Adrenal gland (tissue), 9 donors: ENCODE measurements at regions not wholly inside any gene's neighbourhood (a gene's known extent, or its start where the extent isn't known, plus 50 kb on each side); places are given as distances from the start of the nearest gene placed in this dataset.

ENCODE experiments used
- DNase-seq, 7 donors: peaks; one replicate each; pipeline ENCODE4 v3.0.0-alpha.2; 2019 to 2020
- H3K27ac ChIP-seq, 5 donors: fragments of 200-600 bp; sonication (generic) in 4 of 5; 1 replicate in 3 of 5; 2 replicates in 2 of 5; pipeline versions ENCODE4 v1.5.1 to v1.8.0; 2016 to 2020; ENCODE audit warnings: mild to moderate bottlenecking in 1 of 5
- H3K27me3 ChIP-seq: fragments of 200-600 bp; 2 replicates; pipeline ENCODE4 v1.8.0; 2021
- H3K36me3 ChIP-seq, 2 donors: fragments of 200-600 bp; replicated peaks in 1 of 2; 1 replicate in 1 of 2; 2 replicates in 1 of 2; pipeline versions ENCODE4 v1.5.1 to v1.8.0; 2018 to 2022
- H3K4me1 ChIP-seq, 2 donors: fragments of 200-600 bp; replicated peaks in 1 of 2; 1 replicate in 1 of 2; 2 replicates in 1 of 2; pipeline versions ENCODE4 v1.5.1 to v1.8.0; 2018 to 2021
- H3K4me3 ChIP-seq, 4 donors: fragments of 200-600 bp; sonication (generic) in 3 of 4; one replicate each; pipeline ENCODE4 v1.5.1; 2016 to 2018
- H3K9me3 ChIP-seq, 3 donors: fragments of 200-600 bp; sonication (generic) in 1 of 3; replicated peaks in 1 of 3; 1 replicate in 2 of 3; 2 replicates in 1 of 3; pipeline versions ENCODE4 v1.5.1 to v1.8.0; 2016 to 2021
- POLR2A ChIP-seq, 2 donors: fragments of 450-650 bp; IDR thresholded peaks; one replicate each; pipeline ENCODE4 v1.6.1; 2017; ENCODE audit warnings: antibody characterized with exemption in 2 of 2, mild to moderate bottlenecking in 2 of 2, moderate library complexity in 1 of 2
- WGBS, 4 donors: extraction: QIAGEN DNeasy Blood & Tissue Kit in 2 of 4; methylation state at CpG; one replicate each; pipeline versions ENCODE4 v1.1.5 to v1.1.7; 2013 to 2017; 5-methylcytosine and 5-hydroxymethylcytosine counted together
- intact Hi-C, 2 donors: fragments of 100-400 bp; cut with DNase I; formaldehyde crosslinking; loops; one replicate each; pipeline versions ENCODE4 v1.14.1 to v1.15.0; 2022 to 2023
- TF ChIP-seq, protein P1 (sequence below), 6 experiments: fragments of 450-650 bp in 4 of 6; fragments of 200-600 bp in 2 of 6; sonication (generic) in 1 of 6; IDR thresholded peaks; 1 replicate in 5 of 6; 2 replicates in 1 of 6; pipeline versions ENCODE4 v1.5.1 to v1.8.0; 2016 to 2021; ENCODE audit warnings: antibody characterized with exemption in 6 of 6, mild to moderate bottlenecking in 2 of 6, moderate library complexity in 1 of 6
- donor health status: healthy with polysubstance abuse.
- donor health status: Bipolar disorder and iron deficiency.
- donor health status: DM: yes; HTN: yes; CAD: no.
- donor health status: DM: no; HTN: no; CAD: no.
- donor health status: DM: no; HTN: no; CAD: no.

DNA sequence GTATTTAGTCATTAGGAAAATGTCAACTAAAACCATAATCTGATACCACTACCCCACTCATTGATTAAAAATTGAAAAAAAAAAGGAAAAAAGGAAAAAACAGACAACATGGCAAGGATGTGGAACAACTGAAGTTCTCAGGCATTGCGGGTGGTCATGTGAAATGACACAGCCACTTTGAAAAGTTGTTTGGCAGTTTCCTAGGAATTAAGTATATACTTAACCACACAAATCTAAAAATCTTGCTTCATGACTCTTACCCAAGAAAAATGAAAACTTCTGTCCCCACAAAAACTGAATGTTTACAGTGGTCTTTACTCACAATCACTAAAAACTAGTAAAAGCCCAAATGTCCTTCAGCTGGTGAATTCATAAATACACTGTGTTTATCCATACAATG is 254.5 kb downstream of the AHR start:
- intact Hi-C loops, result no loop called here
- H3K4me1 ChIP-seq, result peaks cover 15 to 26% of the 10 kb centered on the region in 2 donors
- TF ChIP-seq, protein P1, sequence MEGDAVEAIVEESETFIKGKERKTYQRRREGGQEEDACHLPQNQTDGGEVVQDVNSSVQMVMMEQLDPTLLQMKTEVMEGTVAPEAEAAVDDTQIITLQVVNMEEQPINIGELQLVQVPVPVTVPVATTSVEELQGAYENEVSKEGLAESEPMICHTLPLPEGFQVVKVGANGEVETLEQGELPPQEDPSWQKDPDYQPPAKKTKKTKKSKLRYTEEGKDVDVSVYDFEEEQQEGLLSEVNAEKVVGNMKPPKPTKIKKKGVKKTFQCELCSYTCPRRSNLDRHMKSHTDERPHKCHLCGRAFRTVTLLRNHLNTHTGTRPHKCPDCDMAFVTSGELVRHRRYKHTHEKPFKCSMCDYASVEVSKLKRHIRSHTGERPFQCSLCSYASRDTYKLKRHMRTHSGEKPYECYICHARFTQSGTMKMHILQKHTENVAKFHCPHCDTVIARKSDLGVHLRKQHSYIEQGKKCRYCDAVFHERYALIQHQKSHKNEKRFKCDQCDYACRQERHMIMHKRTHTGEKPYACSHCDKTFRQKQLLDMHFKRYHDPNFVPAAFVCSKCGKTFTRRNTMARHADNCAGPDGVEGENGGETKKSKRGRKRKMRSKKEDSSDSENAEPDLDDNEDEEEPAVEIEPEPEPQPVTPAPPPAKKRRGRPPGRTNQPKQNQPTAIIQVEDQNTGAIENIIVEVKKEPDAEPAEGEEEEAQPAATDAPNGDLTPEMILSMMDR (IDR thresholded peaks at IDR 0.05), result no peak
- TF ChIP-seq POLR2A (IDR thresholded peaks at IDR 0.05), result no peak
- 93 to 100% (median 96%) methylated on average over 1 of the region's 1 CpG for WGBS, 4 donors
- H3K27ac ChIP-seq, result no peak overlapping the region
- H3K27me3 ChIP-seq, result no peaks in the 10 kb centered on the region
- no peak for DNase-seq
- H3K4me3 ChIP-seq, result no peak overlapping the region
- H3K36me3 ChIP-seq, result no peaks in the 10 kb centered on the region
- H3K9me3 ChIP-seq, result no peaks in the 10 kb centered on the region

DNA sequence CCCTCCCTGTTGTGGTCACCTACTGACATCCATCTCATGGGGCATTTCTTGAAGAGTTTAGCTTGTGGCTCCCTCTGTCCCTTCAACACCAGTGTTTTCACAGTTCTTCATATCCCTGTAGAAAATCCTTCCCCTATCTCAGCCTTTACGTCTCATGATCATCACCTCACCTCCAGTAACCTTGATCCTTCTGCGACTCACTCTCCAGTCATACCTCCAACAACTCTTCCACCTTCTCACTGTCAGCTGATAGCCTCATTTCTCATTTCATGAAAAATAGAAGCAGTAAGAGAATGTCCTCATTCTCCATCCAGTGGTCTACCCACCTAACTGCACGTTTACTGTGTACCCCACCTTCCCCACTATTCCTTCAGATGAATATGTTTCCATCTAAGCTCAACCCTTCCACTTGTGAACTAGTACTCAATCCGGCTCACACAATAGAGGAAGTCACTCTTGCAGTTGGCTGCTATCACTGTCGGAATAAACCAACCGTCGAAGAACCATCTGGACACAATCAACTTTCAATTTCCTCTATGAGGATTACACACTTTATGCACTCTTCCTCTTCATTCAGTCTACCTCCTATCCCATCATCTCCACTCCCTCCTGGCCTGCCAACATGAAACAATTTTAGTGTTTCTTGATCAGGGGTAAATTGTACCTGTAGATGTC is 256.0 kb downstream of the AHR start:
- 78 to 85% (median 81%) methylated on average over 7 of the region's 7 CpGs for WGBS, 4 donors
- no peaks in the 10 kb centered on the region for H3K9me3 ChIP-seq
- no peaks in the 10 kb centered on the region for H3K36me3 ChIP-seq
- DNase-seq, result no peak
- H3K4me3 ChIP-seq, result no peak overlapping the region
- no peaks in the 10 kb centered on the region for H3K27me3 ChIP-seq
- no peak overlapping the region for H3K27ac ChIP-seq
- peaks cover 15 to 30% of the 10 kb centered on the region in 2 donors for H3K4me1 ChIP-seq
- TF ChIP-seq, protein P1 (IDR thresholded peaks at IDR 0.05), result no peak
- no peak for TF ChIP-seq POLR2A (IDR thresholded peaks at IDR 0.05)
- intact Hi-C loops, result no loop called here

DNA sequence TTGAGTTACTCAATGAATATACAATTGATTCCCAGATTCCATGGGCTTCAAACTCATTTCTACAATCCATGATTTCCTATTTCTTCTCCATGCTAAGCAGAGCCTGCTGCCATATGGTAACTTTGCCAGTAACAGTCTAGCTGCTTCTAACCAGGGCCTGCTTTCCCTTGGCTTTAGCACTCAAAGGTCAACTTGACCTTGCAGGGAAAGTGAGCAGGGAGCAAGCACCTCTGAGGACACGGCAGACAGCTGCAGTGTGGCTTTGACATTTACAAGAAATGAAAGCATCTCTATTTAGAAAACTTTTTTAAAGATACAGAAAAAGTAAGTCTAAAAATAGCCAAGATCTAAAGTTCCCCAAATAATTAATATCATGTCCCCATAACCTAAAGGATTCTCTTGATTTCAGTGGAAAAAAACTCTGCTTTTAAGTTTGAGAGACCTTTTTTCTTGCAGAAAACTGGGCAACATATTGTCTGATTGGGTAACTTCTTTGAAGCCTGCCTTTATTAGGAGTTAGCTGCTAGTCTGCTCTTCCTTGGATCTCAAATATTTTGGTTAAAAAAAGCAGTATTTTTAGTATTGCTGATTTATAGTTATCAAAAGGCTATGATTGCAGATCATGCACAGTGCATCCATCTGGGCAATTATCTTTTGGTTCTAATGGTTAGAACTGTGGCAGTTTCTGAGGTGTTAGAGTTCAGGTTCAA is 257.9 kb downstream of the AHR start:
- Histone ChIP-seq H3K4me3 (no peak overlapping the region), H3K27me3 (no peaks in the 10 kb centered on the region), H3K27ac (peak overlapping the region; percentile 26 to 75 (median 42)), H3K4me1 (peaks cover 15 to 30% of the 10 kb centered on the region in 2 donors), H3K36me3 (no peaks in the 10 kb centered on the region), H3K9me3 (no peaks in the 10 kb centered on the region)
- WGBS, 4 donors, result 6 to 11% (median 7%) methylated on average over 1 of the region's 1 CpG
- DNase-seq, result peak in 6 of 7 donors; percentile 32 to 82 (median 49)
- no peak for TF ChIP-seq POLR2A (IDR thresholded peaks at IDR 0.05)
- TF ChIP-seq, protein P1 (IDR thresholded peaks at IDR 0.05), result no peak
- intact Hi-C loops, result no loop called here

DNA sequence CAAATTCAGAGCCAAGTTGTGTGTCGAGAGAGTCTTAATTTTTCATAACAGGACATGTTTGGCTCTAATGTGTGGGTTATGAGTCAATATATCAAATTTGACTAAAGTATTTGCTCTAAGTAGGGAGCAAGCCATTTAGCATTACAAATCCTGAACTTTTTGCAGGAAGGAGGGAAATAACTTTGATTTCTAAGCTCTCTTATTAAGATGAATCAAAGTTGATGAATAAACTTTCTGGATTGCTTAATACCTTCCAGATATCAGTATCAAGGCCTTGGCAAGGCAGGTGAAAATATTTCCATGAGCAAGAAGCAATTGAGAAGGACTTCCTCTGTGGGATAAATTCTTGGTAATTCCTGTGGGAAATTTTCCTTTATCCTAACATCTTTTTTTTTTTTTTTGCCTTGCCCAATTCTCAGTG is 258.8 kb downstream of the AHR start:
- 17 to 24% (median 22%) methylated on average over 1 of the region's 1 CpG for WGBS, 4 donors
- H3K27ac ChIP-seq, result peak overlapping the region in 4 of 5 donors; percentile 13 to 66 (median 50)
- TF ChIP-seq POLR2A (IDR thresholded peaks at IDR 0.05), result no peak
- no peaks in the 10 kb centered on the region for H3K27me3 ChIP-seq
- H3K4me3 ChIP-seq, result no peak overlapping the region
- H3K36me3 ChIP-seq, result no peaks in the 10 kb centered on the region
- no peaks in the 10 kb centered on the region for H3K9me3 ChIP-seq
- intact Hi-C loops, result no loop called here
- peaks cover 15 to 30% of the 10 kb centered on the region in 2 donors for H3K4me1 ChIP-seq
- DNase-seq, result peak in 3 of 7 donors; percentile 19 to 40 (median 28)
